ENCODE measurements at regions not wholly inside any gene's neighbourhood (a gene's known extent, or its start where the extent isn't known, plus 50 kb on each side); places are given as distances from the start of the nearest gene placed in this dataset.

DNA sequence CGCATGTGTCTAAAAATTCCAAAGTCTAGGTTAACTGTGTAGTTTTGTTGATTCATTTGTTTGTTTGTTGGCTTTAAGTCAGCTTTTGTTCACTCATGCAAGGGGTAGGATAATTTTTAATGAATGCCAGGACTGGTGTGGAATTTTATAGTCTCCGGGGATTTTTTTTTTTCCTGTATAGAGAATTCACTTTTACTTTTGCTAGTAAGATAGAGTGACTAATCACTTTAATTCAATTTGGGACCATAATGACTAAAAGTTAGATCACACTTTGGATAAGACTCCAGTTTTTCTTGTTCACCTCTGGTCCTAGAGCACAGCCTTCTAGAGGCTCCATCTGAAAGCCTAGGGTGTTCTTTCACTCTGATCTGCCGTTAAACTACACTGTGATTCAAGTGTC, 1690.0 kb downstream of the PCDH9 start:
- TF ChIP-seq, protein P1, sequence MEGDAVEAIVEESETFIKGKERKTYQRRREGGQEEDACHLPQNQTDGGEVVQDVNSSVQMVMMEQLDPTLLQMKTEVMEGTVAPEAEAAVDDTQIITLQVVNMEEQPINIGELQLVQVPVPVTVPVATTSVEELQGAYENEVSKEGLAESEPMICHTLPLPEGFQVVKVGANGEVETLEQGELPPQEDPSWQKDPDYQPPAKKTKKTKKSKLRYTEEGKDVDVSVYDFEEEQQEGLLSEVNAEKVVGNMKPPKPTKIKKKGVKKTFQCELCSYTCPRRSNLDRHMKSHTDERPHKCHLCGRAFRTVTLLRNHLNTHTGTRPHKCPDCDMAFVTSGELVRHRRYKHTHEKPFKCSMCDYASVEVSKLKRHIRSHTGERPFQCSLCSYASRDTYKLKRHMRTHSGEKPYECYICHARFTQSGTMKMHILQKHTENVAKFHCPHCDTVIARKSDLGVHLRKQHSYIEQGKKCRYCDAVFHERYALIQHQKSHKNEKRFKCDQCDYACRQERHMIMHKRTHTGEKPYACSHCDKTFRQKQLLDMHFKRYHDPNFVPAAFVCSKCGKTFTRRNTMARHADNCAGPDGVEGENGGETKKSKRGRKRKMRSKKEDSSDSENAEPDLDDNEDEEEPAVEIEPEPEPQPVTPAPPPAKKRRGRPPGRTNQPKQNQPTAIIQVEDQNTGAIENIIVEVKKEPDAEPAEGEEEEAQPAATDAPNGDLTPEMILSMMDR (IDR thresholded peaks at IDR 0.05; ENCODE audit: control extremely low read depth, extremely low read depth, low read depth, missing control alignments), result no peak
- DNase-seq (ENCODE audit: extremely low spot score), result no peak
- CTCF ChIA-PET, result no interaction called here
- POLR2A ChIA-PET, result no interaction called here

DNA sequence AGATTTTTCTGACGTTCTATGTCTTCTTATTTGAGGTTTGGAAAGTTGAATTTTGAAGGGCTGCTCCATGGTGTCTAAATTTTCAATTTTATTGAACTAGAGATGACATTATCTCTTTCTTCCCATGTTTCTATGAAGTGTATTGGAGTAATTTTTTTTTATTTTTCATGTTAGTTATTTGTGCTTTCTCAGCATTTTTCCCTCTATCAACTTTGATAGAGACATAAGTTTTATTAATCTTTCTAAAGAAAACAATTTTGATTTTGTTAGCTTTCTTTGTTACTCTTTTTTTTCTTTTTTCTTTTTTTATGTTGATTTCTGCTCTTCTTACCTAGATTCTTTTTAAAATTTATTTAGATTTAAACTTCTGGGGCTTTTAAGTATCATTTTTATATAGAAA, 1694.8 kb downstream of the PCDH9 start:
- TF ChIP-seq, protein P1 (IDR thresholded peaks at IDR 0.05; ENCODE audit: control extremely low read depth, extremely low read depth, low read depth, missing control alignments), result no peak
- ChIA-PET POLR2A (no interaction called here), CTCF (interaction anchor here (1.2 kb wide), 1 partner anchor 8 kb away, joined by 4 read pairs; no protein-coding TSS in a partner anchor)
- DNase-seq (ENCODE audit: extremely low spot score), result no peak

DNA sequence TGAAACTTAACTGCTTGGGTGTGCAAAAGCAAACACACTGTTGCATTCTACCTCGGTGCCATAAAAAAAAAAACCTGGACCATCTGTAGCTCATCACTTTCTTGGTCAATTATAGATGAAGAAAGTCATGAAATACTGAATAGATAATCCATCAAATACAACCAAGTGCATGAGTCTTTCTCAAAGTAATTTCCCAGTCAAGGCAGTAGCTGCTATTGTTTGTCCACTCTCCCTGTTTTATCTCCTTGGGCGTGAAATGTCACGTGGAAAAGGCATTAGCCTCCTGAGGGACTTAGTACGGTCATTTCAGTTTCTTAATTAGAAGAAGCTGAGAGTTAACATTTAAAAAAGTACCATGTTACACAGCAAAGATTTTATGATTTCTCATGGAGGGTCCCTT, 1697.9 kb downstream of the PCDH9 start:
- TF ChIP-seq, protein P1 (IDR thresholded peaks at IDR 0.05; ENCODE audit: control extremely low read depth, extremely low read depth, low read depth, missing control alignments), result no peak
- CTCF ChIA-PET, result no interaction called here
- no peak for DNase-seq (ENCODE audit: extremely low spot score)
- POLR2A ChIA-PET, result no interaction called here

DNA sequence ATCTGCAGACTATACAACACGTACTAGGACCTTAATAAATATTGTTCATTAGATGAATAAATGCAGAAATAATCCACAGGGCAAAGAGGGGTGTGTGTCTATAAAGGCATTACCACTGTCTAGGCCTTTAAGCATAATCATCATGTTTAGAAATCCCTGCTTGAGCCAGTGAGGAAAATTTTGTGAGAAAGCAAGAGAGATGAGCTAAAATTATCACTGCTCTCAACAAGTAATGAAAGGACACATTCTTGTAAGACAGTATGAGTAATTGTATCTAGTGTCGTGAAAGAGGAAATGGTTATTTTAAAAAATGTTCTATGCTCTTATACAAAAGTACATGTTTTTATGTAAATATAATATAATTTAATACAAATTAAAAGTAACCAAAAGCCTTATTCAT, 1699.4 kb downstream of the PCDH9 start:
- DNase-seq (ENCODE audit: extremely low spot score), result no peak
- ChIA-PET CTCF (no interaction called here), POLR2A (no interaction called here)
- TF ChIP-seq, protein P1 (IDR thresholded peaks at IDR 0.05; ENCODE audit: control extremely low read depth, extremely low read depth, low read depth, missing control alignments), result no peak

DNA sequence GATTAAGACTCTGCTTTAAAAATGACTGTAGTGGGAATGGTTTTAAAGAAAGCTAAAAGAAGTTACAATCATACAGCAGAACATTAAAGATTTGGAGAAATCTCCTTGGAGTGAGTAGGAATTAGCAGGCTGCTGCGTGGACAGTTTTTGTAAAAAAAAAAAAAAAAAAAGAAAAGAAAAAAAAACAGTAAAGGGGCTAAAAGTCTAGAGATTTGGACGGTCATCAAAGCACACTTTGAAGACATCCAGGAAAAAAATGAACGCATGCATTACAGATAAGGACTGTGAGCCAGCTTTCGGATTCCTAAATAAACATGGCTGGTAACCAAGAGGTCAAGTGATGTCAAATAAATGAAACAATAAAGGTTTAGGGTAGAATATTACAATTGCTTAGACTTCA, 1700.6 kb downstream of the PCDH9 start:
- CTCF ChIA-PET, result no interaction called here
- TF ChIP-seq, protein P1 (IDR thresholded peaks at IDR 0.05; ENCODE audit: control extremely low read depth, extremely low read depth, low read depth, missing control alignments), result no peak
- no peak for DNase-seq (ENCODE audit: extremely low spot score)
- POLR2A ChIA-PET, result no interaction called here

DNA sequence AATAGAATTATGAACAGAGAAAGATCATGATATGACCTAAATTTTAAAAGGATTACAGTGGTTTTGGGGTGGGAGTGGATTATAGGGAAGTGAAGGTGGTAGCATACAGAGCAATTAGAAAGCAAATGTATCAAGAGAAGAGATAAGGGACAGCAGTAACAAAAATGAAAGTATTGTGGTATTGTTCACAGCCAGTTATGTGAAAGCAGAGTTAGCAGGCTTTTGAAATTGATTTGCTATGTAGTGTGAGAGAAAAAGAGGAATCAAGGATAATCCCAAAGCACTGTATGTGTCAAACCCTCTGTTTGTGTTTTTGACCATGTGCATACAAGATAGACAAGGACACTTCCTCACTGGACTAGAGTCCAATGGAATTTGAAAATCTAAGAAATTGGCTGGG, 1721.4 kb downstream of the PCDH9 start:
- ChIA-PET CTCF (no interaction called here), POLR2A (no interaction called here)

More for the DNA sequence above, 1721.4 kb downstream of the PCDH9 start:
- no peak for DNase-seq (ENCODE audit: extremely low spot score)
- TF ChIP-seq, protein P1 (IDR thresholded peaks at IDR 0.05; ENCODE audit: control extremely low read depth, extremely low read depth, low read depth, missing control alignments), result no peak
